HG03175 (cell line): ENCODE measurements at regions not wholly inside any gene's neighbourhood (a gene's known extent, or its start where the extent isn't known, plus 50 kb on each side); places are given as distances from the start of the nearest gene placed in this dataset.

Experiments
- ATAC-seq: cut with Tn5 transposase; IDR thresholded peaks from one replicate; pipeline ENCODE4 v1.9.1; 2021; ENCODE audit warnings: mild to moderate bottlenecking, moderate library complexity; ENCODE audit not compliant: unreplicated experiment

DNA sequence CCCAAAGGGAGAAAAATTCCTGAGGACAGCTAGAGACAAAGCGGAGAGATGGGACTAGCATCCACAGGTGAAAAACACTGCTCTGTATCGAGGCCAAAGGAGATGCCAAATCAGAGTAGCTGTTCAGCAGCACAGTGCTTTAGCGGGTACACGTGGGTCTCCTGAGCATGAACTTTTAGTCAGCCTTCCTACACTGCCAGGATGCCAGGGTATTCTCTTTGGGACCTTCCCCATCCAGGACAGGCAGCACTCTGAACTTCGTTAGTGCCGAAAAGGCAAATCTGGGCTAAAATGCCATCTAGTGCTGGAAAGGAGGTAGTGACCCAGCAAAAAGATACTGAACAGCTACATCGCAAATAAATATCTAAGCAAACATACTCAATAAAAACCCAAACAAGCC lies 64.9 kb downstream of the C6orf58 start:
- ATAC-seq = peak; percentile 77
